ENCODE measurements at regions not wholly inside any gene's neighbourhood (a gene's known extent, or its start where the extent isn't known, plus 50 kb on each side); places are given as distances from the start of the nearest gene placed in this dataset.

- no peak for DNase-seq (ENCODE audit: low read depth in 3 of 3, low spot score in 2 of 3)
These were observed 88.3 kb downstream of the ANKRD60 start for GRCh38 chr20:58139849-58140786.

- DNase-seq (ENCODE audit: low read depth in 3 of 3, low spot score in 2 of 3) = no peak
These were observed 90.1 kb downstream of the ANKRD60 start for GRCh38 chr20:58138395-58138794.

DNA sequence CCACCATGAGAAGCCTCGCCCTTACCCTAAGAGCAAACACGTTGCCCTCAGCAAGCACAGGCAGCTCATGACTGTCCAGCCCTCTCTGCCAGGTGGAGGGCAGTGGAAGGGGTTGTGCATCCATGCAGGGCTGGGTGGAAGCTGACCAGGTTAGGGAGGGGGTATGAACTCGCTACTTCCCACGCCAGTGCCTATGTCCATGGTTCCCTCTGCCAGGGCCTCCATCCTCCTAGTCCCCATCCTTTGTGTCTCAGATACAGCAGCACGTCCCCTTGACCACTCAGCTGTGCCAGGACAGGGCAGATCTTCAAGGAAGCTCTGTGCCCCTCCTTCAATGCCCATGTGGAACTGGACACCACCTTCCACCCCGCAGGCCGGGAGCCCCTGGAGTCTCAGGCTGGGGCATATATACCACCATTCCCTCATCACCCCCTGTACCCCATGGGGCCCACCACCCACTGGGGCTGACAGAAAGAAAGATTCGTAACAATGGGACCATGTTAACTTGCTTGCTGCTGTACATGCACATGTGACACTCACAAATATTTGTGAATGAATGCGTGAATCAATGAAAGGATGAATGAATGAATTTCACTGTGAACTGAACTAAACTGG, 90.7 kb downstream of the ANKRD60 start:
- DNase-seq (ENCODE audit: low read depth in 3 of 3, low spot score in 2 of 3) = no peak

- no peak for DNase-seq (ENCODE audit: low read depth in 3 of 3, low spot score in 2 of 3)
These were observed 91.2 kb downstream of the ANKRD60 start for GRCh38 chr20:58137236-58137635.

- no peak for DNase-seq (ENCODE audit: low read depth in 3 of 3, low spot score in 2 of 3)
These were observed 92.3 kb downstream of the ANKRD60 start for GRCh38 chr20:58136149-58136484.

DNA sequence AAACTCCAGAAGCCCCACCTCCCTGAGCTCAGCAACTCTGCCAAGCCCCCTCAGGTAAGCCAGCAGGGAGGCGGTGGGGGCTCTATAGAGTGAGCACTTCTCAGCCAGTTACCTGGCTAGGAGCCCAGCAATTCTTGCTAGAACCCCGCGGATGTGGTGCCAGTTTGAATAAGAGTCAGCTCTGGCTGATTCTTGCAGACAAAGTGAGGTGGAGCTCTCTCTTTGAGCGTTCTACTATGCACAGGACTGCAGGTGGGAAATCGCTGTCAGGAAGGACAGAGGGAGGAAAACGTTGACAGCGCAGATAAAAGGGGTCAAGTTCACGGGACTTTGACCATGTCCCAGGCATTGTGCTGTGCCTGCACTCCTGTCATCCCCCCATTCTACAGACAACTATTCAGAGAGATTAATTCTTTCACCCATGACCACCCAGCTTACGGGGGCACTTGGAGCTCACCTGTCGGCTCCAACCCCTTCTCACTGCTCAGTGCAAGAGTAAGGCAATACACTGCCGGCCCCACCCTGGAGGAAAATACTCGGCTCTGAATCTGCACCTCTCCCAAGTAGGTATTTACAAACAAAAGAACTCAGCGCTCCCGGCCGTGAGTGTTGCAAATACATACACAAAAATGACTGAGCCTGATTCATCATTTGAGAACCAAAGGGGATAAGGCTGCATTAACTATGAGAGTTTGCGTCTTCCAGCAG, 92.9 kb downstream of the ANKRD60 start:
- DNase-seq (ENCODE audit: low read depth in 3 of 3, low spot score in 2 of 3) = no peak

GRCh38 chr20:58133020-58133808, 95.2 kb downstream of the ANKRD60 start:
- DNase-seq (ENCODE audit: low read depth in 3 of 3, low spot score in 2 of 3) = no peak

DNA sequence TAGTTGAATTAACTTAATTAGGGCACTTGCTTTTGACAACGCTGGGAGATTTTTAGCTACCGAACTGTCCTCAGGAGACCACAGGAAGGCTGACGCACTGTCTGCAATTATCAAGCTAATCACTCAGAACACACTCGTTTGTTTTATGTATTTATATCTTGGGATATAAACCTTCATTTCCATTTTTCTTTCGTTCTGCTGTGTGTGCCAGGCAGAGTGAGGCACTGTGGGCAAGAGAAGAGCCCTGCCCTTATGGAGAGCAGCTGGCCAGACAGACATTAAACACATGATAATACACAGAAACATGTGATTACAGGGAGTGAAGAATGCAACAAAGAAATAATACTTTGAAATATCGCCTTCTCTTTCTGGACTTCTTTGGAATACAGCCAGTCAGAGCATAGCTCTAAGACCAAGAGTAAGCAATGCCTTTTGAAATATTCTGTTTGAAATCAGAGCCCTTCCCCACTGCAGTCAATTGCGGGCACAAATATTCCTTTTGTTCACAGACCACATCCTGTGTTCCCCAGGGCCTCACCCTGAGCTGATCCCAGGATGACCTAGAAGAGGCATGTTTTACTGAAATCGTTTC, 96.8 kb downstream of the ANKRD60 start:
- DNase-seq (ENCODE audit: low read depth in 3 of 3, low spot score in 2 of 3) = no peak

GRCh38 chr20:58131151-58131550, 97.3 kb downstream of the ANKRD60 start:
- DNase-seq (ENCODE audit: low read depth in 3 of 3, low spot score in 2 of 3) = no peak

GRCh38 chr20:58130581-58130980, 97.9 kb downstream of the ANKRD60 start:
- no peak for DNase-seq (ENCODE audit: low read depth in 3 of 3, low spot score in 2 of 3)

- no peak for DNase-seq (ENCODE audit: low read depth in 3 of 3, low spot score in 2 of 3)
These were observed 98.3 kb downstream of the ANKRD60 start for GRCh38 chr20:58130156-58130555.

GRCh38 chr20:58129721-58130151, 98.7 kb downstream of the ANKRD60 start:
- DNase-seq (ENCODE audit: low read depth in 3 of 3, low spot score in 2 of 3) = no peak

GRCh38 chr20:58128635-58129625, 99.5 kb downstream of the ANKRD60 start:
- DNase-seq (ENCODE audit: low read depth in 3 of 3, low spot score in 2 of 3) = no peak

DNA sequence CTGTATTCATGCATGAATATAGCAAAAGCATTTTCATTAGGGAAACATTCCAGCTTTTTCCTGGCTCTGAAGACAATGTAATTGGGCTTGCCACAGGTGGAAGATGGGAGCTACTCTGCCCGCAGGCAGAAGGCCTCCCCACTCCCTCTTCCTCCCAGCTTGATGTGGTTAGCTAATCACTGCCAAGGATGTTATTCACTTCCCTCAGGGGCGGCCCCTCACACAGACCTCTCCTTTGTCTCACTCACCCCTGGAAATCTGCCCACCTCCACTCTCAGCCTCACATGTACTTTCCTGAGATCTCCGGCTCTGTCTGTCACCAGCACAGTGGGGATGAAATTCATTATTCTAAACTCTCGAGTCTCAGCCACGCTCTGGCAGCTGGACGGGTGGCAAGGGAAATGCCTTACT, 100.7 kb downstream of the ANKRD60 start:
- DNase-seq (ENCODE audit: low read depth in 3 of 3, low spot score in 2 of 3) = no peak

GRCh38 chr20:58125726-58126125, 102.7 kb downstream of the ANKRD60 start:
- DNase-seq (ENCODE audit: low read depth in 3 of 3, low spot score in 2 of 3) = no peak

- no peak for DNase-seq (ENCODE audit: low read depth in 3 of 3, low spot score in 2 of 3)
These were observed 110.5 kb downstream of the ANKRD60 start for GRCh38 chr20:58117944-58118343.

- no peak for DNase-seq (ENCODE audit: low read depth in 3 of 3, low spot score in 2 of 3)
These were observed 111.9 kb downstream of the ANKRD60 start for GRCh38 chr20:58116505-58116904.

DNA sequence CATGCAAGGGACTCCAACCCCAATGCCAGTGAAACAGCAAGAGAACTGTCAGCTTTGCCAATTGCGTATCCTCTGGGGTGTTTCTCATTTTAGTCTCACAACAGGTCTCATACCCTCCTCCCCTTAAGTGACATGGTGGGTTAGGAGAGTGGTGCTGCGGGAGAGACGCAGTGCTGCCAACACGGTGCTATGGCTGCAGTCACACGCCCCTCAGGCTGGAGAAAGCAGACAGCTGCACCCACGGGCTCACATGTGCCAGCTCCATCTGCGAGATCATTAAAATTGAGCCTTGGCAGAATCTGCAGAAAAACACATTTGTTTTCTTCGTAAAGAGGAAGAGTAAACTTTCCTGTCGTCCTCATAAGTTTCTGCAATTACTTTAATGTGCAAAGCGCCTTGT, 114.7 kb downstream of the ANKRD60 start:
- no peak for DNase-seq (ENCODE audit: low read depth in 3 of 3, low spot score in 2 of 3)
